HG03565 (cell line): ENCODE measurements at regions not wholly inside any gene's neighbourhood (a gene's known extent, or its start where the extent isn't known, plus 50 kb on each side); places are given as distances from the start of the nearest gene placed in this dataset.
"Not testable (repeated sequence)": the region's sequence is repeated elsewhere in the genome, so short reads cannot be mapped to it uniquely, and the experiment has no call there.

Source experiments
- ATAC-seq: cut with Tn5 transposase; IDR thresholded peaks from one replicate; pipeline ENCODE4 v1.9.1; 2021; ENCODE audit warnings: mild to moderate bottlenecking, moderate library complexity; ENCODE audit not compliant: unreplicated experiment

DNA sequence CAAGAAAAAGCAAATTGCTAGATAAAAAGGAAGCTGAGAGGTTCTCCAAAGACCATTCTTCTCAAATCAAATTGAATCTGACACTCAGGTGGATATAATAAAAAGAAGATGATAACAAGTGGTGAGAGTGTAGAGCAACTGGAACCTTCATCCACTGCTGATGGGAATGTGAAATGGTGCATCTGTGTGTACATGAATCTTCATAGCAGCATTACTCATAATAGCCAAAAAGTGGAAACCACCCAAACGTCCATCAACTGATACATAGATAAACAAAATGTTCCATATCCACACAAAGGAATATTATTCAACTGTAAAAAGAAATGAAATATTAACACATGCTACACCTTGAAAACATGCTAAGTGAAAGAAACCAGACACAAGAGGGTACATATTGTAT lies 357.2 kb upstream of the EPHA4 start:
- no peak for ATAC-seq

GRCh38 chr2:221926327-221926726 lies 354.2 kb upstream of the EPHA4 start:
- no peak for ATAC-seq

- ATAC-seq, result no peak
These were observed 352.5 kb upstream of the EPHA4 start for GRCh38 chr2:221924576-221924975.

DNA sequence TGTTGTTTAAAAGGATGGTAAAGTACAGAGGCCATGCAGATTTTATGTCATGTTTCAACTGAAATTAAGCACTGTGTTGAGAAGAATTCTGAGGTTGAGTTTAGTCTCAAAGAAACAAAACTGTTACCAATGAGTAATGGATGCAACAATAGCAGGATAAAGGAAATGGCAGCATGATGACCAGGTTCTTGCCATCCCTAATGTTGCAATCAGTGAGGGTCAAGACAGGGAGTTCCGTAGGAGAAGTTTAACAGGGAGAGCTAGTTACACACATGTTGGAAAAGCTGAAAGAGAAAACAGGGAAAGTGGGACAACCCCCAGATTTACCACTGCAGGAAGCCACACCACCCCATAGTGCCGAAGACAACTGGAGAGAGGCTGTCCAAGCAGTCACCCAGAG lies 343.8 kb upstream of the EPHA4 start:
- ATAC-seq, result no peak

- no peak for ATAC-seq
These were observed 342.3 kb upstream of the EPHA4 start for GRCh38 chr2:221914334-221914880.

DNA sequence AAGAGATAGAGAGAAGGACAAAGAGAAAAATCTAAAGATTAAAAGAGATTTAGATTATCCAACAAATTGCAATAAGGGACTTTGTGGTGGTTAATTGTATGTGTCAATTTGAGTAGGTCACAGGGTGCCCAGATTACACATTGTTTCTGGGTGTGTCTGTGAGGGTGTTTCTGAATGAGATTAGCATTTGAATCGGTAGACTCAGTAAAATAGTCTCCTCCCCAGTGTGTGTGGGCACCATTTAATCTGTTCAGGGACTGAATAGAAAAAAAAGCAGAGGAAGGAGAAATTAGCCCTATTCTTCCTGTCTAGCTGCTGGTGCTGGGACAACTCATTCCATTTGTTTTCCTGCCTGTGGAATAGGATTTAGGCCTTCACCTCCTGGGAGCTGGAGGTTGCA lies 339.8 kb upstream of the EPHA4 start:
- ATAC-seq, result no peak

GRCh38 chr2:221911321-221911720 lies 339.2 kb upstream of the EPHA4 start:
- ATAC-seq, result no peak

GRCh38 chr2:221908518-221908917 lies 336.4 kb upstream of the EPHA4 start:
- no peak for ATAC-seq

GRCh38 chr2:221897718-221898117 lies 325.6 kb upstream of the EPHA4 start:
- no peak for ATAC-seq

GRCh38 chr2:221896505-221897151 lies 324.5 kb upstream of the EPHA4 start:
- ATAC-seq, result no peak

DNA sequence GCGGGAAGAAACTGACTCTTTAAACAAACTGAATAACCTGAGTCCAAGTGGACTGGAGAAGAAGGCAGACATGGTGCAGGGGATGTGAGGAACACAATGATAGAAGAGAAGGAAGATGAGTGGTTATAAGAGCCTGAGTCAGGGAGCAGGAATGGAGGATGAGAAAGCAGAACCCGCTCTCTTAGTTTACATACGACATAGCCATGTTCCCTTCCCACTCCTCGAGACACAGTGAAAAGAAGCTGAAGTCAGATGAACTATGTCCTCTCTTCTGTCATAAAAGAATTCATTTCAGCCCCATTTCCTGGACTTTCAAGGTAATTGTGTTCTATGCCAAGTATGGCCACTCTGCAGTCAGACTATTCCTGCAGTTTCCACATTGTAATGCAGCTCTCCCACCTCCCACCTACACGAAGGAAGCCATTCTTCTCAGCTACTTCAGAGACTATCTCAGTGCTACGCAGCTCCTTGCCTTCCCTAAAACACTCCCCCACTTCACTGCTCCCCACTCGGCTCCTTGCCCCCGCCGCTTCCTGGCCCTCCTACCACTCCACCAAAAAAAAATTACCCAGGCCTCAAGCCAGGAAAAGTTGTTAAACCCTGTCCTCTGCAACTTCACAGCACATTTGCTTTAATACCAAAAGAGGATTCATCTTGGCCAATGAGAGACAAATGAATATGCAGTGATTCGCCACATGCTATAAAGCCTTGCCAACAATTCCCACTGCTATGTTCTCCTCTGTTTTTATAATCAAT lies 323.4 kb upstream of the EPHA4 start:
- ATAC-seq, result no peak

DNA sequence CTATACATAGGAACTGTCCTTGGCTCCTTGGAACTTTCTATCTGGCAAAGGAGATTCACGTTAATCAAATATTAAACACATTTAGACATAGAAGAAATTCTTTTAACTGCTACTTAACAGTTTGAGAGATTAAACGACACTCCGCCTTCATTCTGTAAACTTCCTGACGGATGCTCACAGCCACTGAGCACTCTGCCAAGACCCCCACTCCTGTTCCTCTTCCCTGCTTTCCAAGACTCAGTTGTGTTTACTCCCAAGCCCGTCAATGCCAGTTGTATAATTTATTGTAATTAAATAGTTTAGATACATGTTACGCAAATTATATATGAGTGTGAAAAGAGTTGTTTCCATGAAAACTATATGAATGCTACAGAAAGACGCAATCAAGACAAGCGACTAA lies 321.4 kb upstream of the EPHA4 start:
- no peak for ATAC-seq

DNA sequence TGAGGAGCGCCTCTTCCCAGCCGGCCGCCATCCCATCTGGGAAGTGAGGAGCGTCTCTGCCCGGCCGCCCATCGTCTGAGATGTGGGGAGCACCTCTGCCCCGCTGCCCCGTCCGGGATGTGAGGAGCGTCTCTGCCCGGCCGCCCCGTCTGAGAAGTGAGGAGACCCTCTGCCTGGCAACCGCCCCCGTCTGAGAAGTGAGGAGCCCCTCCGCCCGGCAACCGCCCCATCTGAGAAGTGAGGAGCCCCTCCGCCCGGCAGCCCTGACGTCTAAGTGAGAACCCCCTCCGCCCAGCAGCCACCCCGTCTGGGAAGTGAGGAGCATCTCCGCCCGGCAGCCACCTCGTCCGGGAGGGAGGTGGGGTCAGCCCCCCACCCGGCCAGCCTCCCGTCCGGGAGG lies 319.9 kb upstream of the EPHA4 start:
- ATAC-seq, result not testable (repeated sequence)

DNA sequence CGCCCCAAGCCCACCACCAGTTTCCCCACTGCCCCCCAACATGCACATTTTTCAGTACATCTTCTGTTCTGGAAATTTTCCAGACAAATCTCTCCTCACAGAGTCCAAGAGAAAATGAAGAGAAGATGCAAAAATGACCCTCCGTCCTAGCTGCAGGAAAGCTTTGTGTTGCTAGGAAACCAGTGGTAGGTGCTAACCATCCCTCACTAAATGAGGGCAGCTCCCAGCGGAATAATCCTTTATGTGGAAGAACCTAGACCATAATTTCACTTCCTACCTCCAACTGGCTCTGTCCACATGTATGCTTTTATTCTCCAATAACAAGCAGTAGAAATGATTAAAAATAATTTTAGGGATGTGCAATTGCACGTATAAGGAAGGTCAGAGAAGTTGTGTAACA lies 311.9 kb upstream of the EPHA4 start:
- no peak for ATAC-seq

- no peak for ATAC-seq
These were observed 303.9 kb upstream of the EPHA4 start for GRCh38 chr2:221876016-221876415.

GRCh38 chr2:221874444-221874843 lies 302.3 kb upstream of the EPHA4 start:
- no peak for ATAC-seq

GRCh38 chr2:221857719-221858118 lies 285.6 kb upstream of the EPHA4 start:
- ATAC-seq, result no peak

DNA sequence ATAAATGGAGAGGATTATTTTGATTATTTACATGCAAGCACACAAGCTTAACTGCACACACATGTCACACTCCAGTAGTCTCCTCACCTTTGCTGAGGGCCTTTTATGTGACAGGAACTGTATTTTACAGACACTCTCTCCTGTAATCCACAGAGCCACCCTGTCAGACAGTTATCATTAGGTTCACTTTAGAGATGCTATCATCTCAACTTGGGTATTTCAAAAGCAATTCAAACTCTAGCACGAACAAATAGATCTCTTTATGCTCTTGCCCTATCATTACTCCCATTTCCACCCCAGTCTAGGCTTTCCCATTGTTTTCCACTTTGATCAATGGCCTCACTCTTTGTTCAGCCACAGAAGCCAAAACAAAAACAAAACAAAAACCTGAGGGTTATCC lies 281.2 kb upstream of the EPHA4 start:
- no peak for ATAC-seq

- ATAC-seq, result no peak
These were observed 279.5 kb upstream of the EPHA4 start for GRCh38 chr2:221851531-221852045.

DNA sequence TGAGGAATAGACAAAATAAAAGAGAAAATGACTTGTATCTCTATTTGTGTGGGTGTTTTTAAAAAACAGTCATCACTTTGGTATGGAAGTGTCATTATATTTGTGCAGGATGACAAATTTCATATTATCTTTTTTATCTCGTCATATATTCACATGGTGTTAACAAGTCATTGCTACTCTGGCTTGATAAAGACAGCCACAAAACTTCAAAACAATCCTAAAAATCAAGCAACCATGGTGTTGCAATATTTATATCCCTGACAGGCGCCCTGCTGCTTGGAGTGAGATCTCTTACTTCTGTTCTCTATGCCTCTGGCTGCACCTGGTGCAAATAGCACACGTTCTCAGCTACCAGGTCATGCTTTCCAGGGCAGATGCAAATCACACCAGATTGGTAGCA lies 278.0 kb upstream of the EPHA4 start:
- no peak for ATAC-seq

GRCh38 chr2:221848286-221848685 lies 276.2 kb upstream of the EPHA4 start:
- ATAC-seq, result no peak

DNA sequence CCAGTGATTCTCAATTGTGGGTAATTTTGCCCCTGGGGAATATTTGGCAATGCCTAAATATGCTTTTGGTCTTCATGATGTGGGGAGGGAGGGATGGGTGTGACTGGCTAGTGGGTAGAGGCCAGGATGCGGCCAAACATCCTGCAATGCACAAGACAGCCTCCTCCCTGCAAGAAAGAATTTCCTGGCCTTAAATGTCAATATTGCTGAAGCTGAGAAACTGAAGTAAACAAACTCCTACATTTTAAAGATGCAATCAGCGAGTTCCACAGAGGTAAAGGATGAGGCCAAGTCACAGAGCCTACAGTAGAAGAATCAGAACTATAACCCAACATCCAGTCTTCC lies 272.9 kb upstream of the EPHA4 start:
- ATAC-seq, result no peak
